Muscle of leg (tissue), 3 donors: ENCODE measurements at regions not wholly inside any gene's neighbourhood (a gene's known extent, or its start where the extent isn't known, plus 50 kb on each side); places are given as distances from the start of the nearest gene placed in this dataset.

Experiments
- DNase-seq: peaks from one replicate; pipeline ENCODE4 v3.0.0; 2013
- H3K27ac ChIP-seq: one replicate; pipeline ENCODE4 v1.5.1; 2013; ENCODE audit warnings: mild to moderate bottlenecking, low read length, control low read depth
- H3K27me3 ChIP-seq: one replicate; pipeline ENCODE4 v1.6.1; 2013; ENCODE audit warnings: low read length; ENCODE audit not compliant: control insufficient read depth, insufficient read depth
- H3K36me3 ChIP-seq: one replicate; pipeline ENCODE4 v1.6.1; 2013; ENCODE audit warnings: low read length; ENCODE audit not compliant: control insufficient read depth, insufficient read depth
- H3K4me1 ChIP-seq: one replicate; pipeline ENCODE4 v1.6.1; 2013; ENCODE audit warnings: low read length; ENCODE audit not compliant: control insufficient read depth, insufficient read depth
- H3K4me3 ChIP-seq: one replicate; pipeline ENCODE4 v1.5.1; 2013; ENCODE audit warnings: low read length, control low read depth
- H3K9me3 ChIP-seq: replicated peaks from 2 replicates; pipeline ENCODE4 v1.6.1; 2013; ENCODE audit warnings: low read depth, low read length; ENCODE audit not compliant: control insufficient read depth
- WGBS: methylation state at CpG from one replicate; pipeline ENCODE4 v1.1.5; 2013; ENCODE audit warnings: missing lambda C conversion rate; ENCODE audit not compliant: insufficient coverage; 5-methylcytosine and 5-hydroxymethylcytosine counted together

GRCh38 chr1:34617321-34618118 is 137.3 kb upstream of the GJB5 start:
- Histone ChIP-seq H3K36me3 (no peaks in the 10 kb centered on the region), H3K4me1 (no peaks in the 10 kb centered on the region), H3K27ac (no peak overlapping the region), H3K27me3 (no peaks in the 10 kb centered on the region), H3K9me3 (no peaks in the 10 kb centered on the region), H3K4me3 (no peak overlapping the region)
- no CpG with 5 or more reads among the region's 7 CpGs for WGBS
- DNase-seq: no peak

- Histone ChIP-seq H3K36me3 (no peaks in the 10 kb centered on the region), H3K27me3 (no peaks in the 10 kb centered on the region), H3K4me3 (no peak overlapping the region), H3K4me1 (no peaks in the 10 kb centered on the region), H3K27ac (no peak overlapping the region), H3K9me3 (no peaks in the 10 kb centered on the region)
- no peak for DNase-seq
- no CpG with 5 or more reads among the region's 3 CpGs for WGBS
Measured at GRCh38 chr1:34618381-34618780, 136.5 kb upstream of the GJB5 start.

GRCh38 chr1:34619256-34619655 is 135.6 kb upstream of the GJB5 start:
- Histone ChIP-seq H3K9me3 (no peaks in the 10 kb centered on the region), H3K27me3 (no peaks in the 10 kb centered on the region), H3K36me3 (no peaks in the 10 kb centered on the region), H3K4me3 (no peak overlapping the region), H3K4me1 (no peaks in the 10 kb centered on the region), H3K27ac (no peak overlapping the region)
- 50% methylated on average over 1 of the region's 4 CpGs for WGBS
- no peak for DNase-seq

- no peak overlapping the region for H3K4me3 ChIP-seq
- WGBS: 65% methylated on average over 4 of the region's 4 CpGs
Measured at GRCh38 chr1:34621916-34622315, 132.9 kb upstream of the GJB5 start.

GRCh38 chr1:34625521-34626015 is 129.3 kb upstream of the GJB5 start:
- Histone ChIP-seq H3K9me3 (no peaks in the 10 kb centered on the region), H3K4me1 (no peaks in the 10 kb centered on the region), H3K27me3 (peaks cover 2% of the 10 kb centered on the region), H3K36me3 (no peaks in the 10 kb centered on the region), H3K27ac (no peak overlapping the region), H3K4me3 (no peak overlapping the region)
- WGBS: 49% methylated on average over 6 of the region's 6 CpGs
- no peak for DNase-seq

More at GRCh38 chr1:34621916-34622315, 132.9 kb upstream of the GJB5 start:
- Histone ChIP-seq H3K27ac (no peak overlapping the region), H3K27me3 (no peaks in the 10 kb centered on the region), H3K4me1 (no peaks in the 10 kb centered on the region), H3K36me3 (no peaks in the 10 kb centered on the region), H3K9me3 (no peaks in the 10 kb centered on the region)
- no peak for DNase-seq

GRCh38 chr1:34627465-34628240 is 127.2 kb upstream of the GJB5 start:
- 67% methylated on average over 5 of the region's 10 CpGs for WGBS
- no peak overlapping the region for H3K4me3 ChIP-seq
- H3K36me3 ChIP-seq: no peaks in the 10 kb centered on the region
- no peaks in the 10 kb centered on the region for H3K4me1 ChIP-seq
- no peak for DNase-seq
- peaks cover 2% of the 10 kb centered on the region for H3K27me3 ChIP-seq
- H3K27ac ChIP-seq: no peak overlapping the region
- no peaks in the 10 kb centered on the region for H3K9me3 ChIP-seq

- Histone ChIP-seq H3K27me3 (peaks cover 2% of the 10 kb centered on the region), H3K9me3 (no peaks in the 10 kb centered on the region), H3K4me1 (no peaks in the 10 kb centered on the region), H3K27ac (no peak overlapping the region), H3K36me3 (no peaks in the 10 kb centered on the region), H3K4me3 (no peak overlapping the region)
- no peak for DNase-seq
- WGBS: 65% methylated on average over 2 of the region's 2 CpGs
Measured at GRCh38 chr1:34631126-34631525, 123.7 kb upstream of the GJB5 start.

- Histone ChIP-seq H3K4me3 (no peak overlapping the region), H3K4me1 (no peaks in the 10 kb centered on the region), H3K36me3 (no peaks in the 10 kb centered on the region), H3K27me3 (peaks cover 6% of the 10 kb centered on the region), H3K27ac (no peak overlapping the region), H3K9me3 (no peaks in the 10 kb centered on the region)
- DNase-seq: no peak
- WGBS: 63% methylated on average over 6 of the region's 9 CpGs
Measured at GRCh38 chr1:34639701-34640100, 115.1 kb upstream of the GJB5 start.

- Histone ChIP-seq H3K27me3 (peaks cover 6% of the 10 kb centered on the region), H3K36me3 (no peaks in the 10 kb centered on the region), H3K4me3 (no peak overlapping the region), H3K9me3 (no peaks in the 10 kb centered on the region), H3K4me1 (no peaks in the 10 kb centered on the region), H3K27ac (no peak overlapping the region)
- no peak for DNase-seq
- WGBS: no CpG with 5 or more reads among the region's 10 CpGs
Measured at GRCh38 chr1:34640654-34641401, 114.0 kb upstream of the GJB5 start.

- no peak for DNase-seq
Measured at GRCh38 chr1:34642679-34643078, 112.2 kb upstream of the GJB5 start.

More at GRCh38 chr1:34642679-34643078, 112.2 kb upstream of the GJB5 start:
- no CpG with 5 or more reads among the region's 1 CpG for WGBS
- H3K27me3 ChIP-seq: peaks cover 12% of the 10 kb centered on the region
- no peaks in the 10 kb centered on the region for H3K36me3 ChIP-seq
- no peak overlapping the region for H3K4me3 ChIP-seq
- H3K4me1 ChIP-seq: no peaks in the 10 kb centered on the region
- no peak overlapping the region for H3K27ac ChIP-seq
- H3K9me3 ChIP-seq: no peaks in the 10 kb centered on the region
